GM19467 (cell line): ENCODE measurements at regions not wholly inside any gene's neighbourhood (a gene's known extent, or its start where the extent isn't known, plus 50 kb on each side); places are given as distances from the start of the nearest gene placed in this dataset.

Experiments used
- ATAC-seq: cut with Tn5 transposase; IDR thresholded peaks from one replicate; pipeline ENCODE4 v1.9.1; 2021; ENCODE audit warnings: mild to moderate bottlenecking, moderate library complexity; ENCODE audit not compliant: unreplicated experiment

- no peak for ATAC-seq
These were observed 279.3 kb downstream of the YTHDC2 start for GRCh38 chr5:113792806-113793205.

GRCh38 chr5:113794981-113795380 is 281.5 kb downstream of the YTHDC2 start:
- ATAC-seq: no peak

GRCh38 chr5:113800686-113801085 is 287.2 kb downstream of the YTHDC2 start:
- ATAC-seq: no peak

- no peak for ATAC-seq
These were observed 290.8 kb downstream of the YTHDC2 start for GRCh38 chr5:113804264-113804663.

DNA sequence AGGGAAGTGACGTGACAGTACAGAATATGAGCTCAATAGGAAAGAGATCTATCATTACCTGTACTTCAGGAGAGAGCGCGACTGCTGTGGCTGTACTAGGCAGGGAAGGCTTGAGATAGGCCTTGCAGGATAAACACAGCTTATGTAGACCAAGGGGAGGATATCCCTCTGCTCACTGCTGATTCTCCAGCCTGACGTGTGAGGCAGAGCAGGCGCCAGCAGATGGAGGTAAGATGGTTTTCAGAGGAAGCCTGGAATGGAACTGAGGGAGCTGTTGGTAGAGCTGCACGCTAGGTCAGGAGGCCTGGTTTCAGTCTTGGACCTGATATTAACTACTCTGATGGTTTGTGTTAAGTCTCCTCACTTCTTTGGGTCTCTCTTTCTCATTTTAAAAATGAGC is 291.4 kb downstream of the YTHDC2 start:
- no peak for ATAC-seq

- ATAC-seq: no peak
These were observed 292.8 kb downstream of the YTHDC2 start for GRCh38 chr5:113806250-113806649.

DNA sequence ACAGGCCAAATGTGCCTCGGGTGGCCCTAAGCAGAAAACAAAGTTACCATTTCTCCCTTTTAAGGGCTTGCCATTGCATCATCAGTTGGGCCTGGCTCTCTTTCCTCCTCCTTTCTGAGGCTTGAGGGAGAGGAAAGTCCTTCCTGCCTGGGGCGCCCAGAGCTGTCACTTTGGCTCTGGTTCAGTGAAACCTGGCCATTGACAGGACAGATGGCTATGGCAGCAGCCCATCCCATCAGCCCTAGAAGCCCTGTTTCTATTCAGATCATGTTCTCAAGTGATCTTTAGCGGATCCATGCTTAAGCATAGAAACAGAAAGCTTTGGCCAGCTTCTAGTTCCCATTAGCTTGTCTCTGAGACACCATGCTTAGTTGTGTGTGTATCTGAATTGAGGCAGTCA is 293.4 kb downstream of the YTHDC2 start:
- ATAC-seq: no peak

DNA sequence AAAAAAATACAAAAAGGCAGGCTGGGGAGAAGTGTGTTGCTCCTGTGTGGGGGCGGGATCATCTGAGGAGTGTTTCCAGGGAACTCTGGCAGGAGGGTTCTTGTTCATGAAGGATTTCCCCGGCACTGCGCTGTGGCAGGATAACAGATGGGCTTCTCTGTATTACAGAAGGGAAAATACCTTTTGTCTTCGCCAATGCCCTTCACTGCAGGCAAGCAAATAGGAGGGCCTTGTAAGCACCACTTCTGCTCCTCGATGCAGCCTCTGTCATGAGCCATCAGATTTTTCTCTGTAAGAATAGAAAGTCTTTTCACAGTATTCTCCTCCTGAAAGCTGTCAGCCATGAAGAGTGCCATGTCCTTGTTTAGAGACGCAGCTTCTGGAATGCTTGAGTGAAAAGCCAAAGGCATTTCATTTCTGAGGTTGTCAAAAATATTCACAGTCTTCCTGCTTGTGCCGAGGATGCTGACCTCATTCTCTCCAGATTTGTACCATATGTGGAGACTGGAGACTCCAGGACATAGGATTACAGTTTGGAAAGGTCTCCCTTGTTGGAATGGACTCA is 294.0 kb downstream of the YTHDC2 start:
- no peak for ATAC-seq

DNA sequence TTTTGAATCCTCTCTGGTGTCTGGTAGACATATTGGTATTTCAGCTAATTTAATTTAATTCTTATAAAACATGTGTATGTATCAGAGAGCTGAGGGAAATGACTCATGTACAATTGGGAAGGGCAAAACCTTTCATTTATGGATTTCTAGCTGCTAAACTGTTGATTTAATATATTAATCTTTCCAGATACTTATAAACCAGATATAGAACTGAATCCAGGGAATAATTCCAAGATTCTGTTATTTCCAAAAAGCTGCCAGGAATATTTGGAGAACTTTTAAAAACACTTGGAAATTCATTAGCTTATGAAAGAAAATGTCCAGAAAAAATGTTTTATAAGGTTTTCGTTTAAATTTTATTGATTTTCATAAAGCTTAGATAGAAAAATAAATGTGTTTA is 295.5 kb downstream of the YTHDC2 start:
- ATAC-seq: no peak

DNA sequence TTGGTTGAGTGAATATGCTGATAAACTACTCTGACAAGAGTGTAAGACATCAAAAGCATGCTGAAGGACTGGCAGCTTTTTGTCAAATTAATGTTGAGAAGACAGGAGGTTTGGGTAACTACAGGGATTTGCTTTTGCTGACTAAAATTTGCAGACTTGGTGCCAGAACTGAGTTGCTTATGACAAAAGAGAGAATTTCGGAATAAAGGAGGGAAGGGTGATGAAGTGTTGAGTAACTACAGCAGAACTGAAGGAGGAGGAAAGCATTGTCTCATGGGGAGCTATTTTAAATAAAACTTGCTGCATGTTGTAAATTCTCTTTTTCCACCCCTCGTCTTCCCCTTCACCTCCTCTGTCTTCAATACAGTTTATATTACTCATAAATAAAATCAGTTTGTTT is 296.1 kb downstream of the YTHDC2 start:
- no peak for ATAC-seq

- ATAC-seq: no peak
These were observed 300.0 kb downstream of the YTHDC2 start for GRCh38 chr5:113813466-113813865.

DNA sequence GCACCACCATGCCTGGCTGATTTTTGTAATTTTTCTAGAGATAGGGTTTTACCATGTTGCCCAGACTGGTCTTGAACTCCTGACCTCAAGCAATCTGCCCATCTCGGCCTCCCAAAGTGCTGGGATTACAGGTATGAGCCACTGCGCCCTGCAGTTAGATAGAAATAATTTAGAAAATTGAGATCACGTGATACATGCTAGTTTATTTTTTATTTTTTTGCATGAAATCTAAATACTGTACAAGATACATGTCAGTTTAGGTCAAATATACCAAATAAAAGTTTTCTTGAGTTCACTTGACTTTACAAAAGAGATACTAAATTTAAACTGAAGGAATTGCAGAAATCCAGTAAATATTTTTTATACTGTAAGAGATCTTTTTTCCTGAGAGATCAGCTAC is 304.2 kb downstream of the YTHDC2 start:
- ATAC-seq: no peak

- no peak for ATAC-seq
These were observed 310.2 kb downstream of the YTHDC2 start for GRCh38 chr5:113823696-113824095.

DNA sequence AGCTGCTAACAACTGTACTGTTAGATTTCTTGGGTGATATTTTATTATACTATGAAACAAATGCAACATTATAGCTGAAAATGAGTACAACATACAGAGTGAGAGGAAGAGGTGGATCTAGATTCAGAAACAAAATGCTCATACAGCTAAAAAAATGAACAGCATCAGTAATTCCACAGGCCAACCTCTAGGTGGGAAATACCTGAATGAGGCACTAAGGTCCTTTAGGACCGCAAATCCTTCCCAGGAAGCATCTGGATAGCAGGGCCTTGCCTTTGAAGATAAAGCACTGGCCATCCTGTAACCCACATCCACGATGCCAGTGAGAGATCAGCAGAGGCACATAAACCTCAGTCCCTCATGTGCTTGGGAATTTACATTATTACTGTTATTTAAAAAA is 310.8 kb downstream of the YTHDC2 start:
- no peak for ATAC-seq

DNA sequence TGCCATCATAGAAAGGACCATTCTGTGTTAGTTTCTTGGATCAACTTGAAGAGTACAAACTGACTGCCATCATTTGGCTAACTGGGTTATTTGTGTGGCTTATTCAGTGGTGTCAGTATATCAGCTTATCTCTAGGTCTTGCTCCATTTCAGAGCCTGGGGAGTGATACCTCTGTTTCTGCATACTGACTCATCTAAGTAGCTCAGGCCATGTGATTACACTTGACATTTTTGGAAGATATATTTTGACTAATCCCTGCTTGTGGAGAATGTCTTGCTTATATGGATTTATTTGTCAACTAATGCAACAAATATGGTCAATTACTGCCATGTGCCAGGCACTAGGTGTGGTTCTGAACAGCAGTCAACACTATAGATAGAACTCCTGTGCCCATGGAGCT is 311.7 kb downstream of the YTHDC2 start:
- ATAC-seq: no peak

DNA sequence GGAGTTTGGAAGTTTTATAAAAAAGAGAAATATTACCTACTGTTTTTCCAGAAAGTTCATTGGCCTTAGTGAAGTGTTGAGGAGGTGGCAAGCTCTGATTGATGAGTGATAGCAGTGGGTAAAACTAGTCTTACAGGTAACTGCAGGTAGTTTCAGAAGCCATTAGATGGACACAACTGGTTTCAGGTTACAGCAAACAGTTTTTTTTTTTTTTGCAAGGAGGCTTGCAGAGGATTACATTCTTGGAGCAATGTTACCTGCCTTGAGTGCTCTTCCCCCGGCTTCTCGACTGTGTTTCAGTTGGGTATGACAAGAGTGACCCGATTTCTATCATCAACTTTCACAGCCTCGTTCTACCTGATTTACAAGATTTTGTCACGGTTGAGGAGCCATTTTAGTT is 333.4 kb downstream of the YTHDC2 start:
- ATAC-seq: no peak

DNA sequence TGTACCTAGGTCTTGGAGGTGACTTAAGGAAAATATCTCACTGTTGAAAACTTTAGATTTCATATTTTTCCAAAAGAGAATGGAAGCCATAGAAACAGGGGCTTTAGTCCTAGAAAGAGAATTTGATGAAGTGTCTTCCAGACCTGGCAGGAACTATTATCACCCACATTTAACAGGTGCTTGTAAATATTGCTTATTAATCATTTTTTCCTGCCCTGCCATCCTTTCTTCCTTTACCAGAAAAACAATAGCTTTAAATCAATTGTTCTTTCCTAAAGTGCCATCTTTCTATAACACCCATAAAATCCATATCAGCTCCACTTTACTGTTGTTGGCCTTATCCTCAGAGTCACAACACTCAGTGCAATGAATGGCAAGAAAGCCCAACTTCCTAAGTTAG is 350.9 kb downstream of the YTHDC2 start:
- ATAC-seq: no peak

DNA sequence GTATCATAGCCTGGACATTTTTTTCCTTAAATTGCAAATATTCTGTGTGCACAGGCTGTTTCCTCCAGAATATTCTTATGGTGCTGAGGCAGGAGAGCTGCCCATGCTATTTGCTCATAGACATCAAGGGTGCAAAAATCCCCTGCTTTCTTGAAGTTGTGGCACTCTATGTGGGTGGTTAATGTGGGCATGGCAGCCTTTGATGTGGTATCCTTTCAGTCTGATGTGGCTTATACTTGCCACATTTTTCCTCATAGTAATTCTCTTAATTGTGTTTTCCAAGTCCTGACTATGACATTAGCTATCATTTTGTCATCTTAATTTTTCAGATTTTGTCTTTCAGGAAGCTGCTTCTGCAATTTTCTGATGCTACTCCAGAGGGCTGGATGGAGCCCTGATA is 353.3 kb downstream of the YTHDC2 start:
- no peak for ATAC-seq

GRCh38 chr5:113869611-113870010 is 356.1 kb downstream of the YTHDC2 start:
- no peak for ATAC-seq

- no peak for ATAC-seq
These were observed 358.5 kb downstream of the YTHDC2 start for GRCh38 chr5:113871972-113872371.

GRCh38 chr5:113875096-113875495 is 361.6 kb downstream of the YTHDC2 start:
- no peak for ATAC-seq

- ATAC-seq: no peak
These were observed 378.0 kb downstream of the YTHDC2 start for GRCh38 chr5:113891491-113891890.

- ATAC-seq: no peak
These were observed 383.3 kb downstream of the YTHDC2 start for GRCh38 chr5:113896789-113897188.

GRCh38 chr5:113897748-113898147 is 384.3 kb downstream of the YTHDC2 start:
- no peak for ATAC-seq
